GM19468 (cell line): ENCODE measurements at regions not wholly inside any gene's neighbourhood (a gene's known extent, or its start where the extent isn't known, plus 50 kb on each side); places are given as distances from the start of the nearest gene placed in this dataset.
"Not testable (repeated sequence)": the region's sequence is repeated elsewhere in the genome, so short reads cannot be mapped to it uniquely, and the experiment has no call there.

Experiments
- ATAC-seq: cut with Tn5 transposase; IDR thresholded peaks from one replicate; pipeline ENCODE4 v1.9.1; 2021; ENCODE audit warnings: mild to moderate bottlenecking, moderate library complexity, moderate number of reproducible peaks; ENCODE audit not compliant: unreplicated experiment; ENCODE audit errors: extremely low read depth

GRCh38 chr15:22519213-22519612, 60.5 kb downstream of the GOLGA6L22 start:
- not testable (repeated sequence) for ATAC-seq

GRCh38 chr15:22526537-22526936, 67.8 kb downstream of the GOLGA6L22 start:
- ATAC-seq, result not testable (repeated sequence)

GRCh38 chr15:22527016-22527415, 68.3 kb downstream of the GOLGA6L22 start:
- not testable (repeated sequence) for ATAC-seq

GRCh38 chr15:22529200-22529599, 70.5 kb downstream of the GOLGA6L22 start:
- ATAC-seq, result not testable (repeated sequence)

GRCh38 chr15:22559701-22560100, 101.0 kb downstream of the GOLGA6L22 start:
- not testable (repeated sequence) for ATAC-seq

GRCh38 chr15:22561716-22562115, 103.0 kb downstream of the GOLGA6L22 start:
- ATAC-seq, result not testable (repeated sequence)

- not testable (repeated sequence) for ATAC-seq
Observed at GRCh38 chr15:22566510-22566909, 107.8 kb downstream of the GOLGA6L22 start.

GRCh38 chr15:22569486-22569885, 110.8 kb downstream of the GOLGA6L22 start:
- not testable (repeated sequence) for ATAC-seq

- not testable (repeated sequence) for ATAC-seq
Observed at GRCh38 chr15:22572152-22572735, 113.5 kb downstream of the GOLGA6L22 start.

GRCh38 chr15:22572792-22573191, 114.1 kb downstream of the GOLGA6L22 start:
- ATAC-seq, result not testable (repeated sequence)

- ATAC-seq, result not testable (repeated sequence)
Observed at GRCh38 chr15:22577828-22578227, 119.1 kb downstream of the GOLGA6L22 start.

GRCh38 chr15:22579213-22579612, 120.5 kb downstream of the GOLGA6L22 start:
- not testable (repeated sequence) for ATAC-seq

- ATAC-seq, result not testable (repeated sequence)
Observed at GRCh38 chr15:22587391-22587790, 128.7 kb downstream of the GOLGA6L22 start.

- not testable (repeated sequence) for ATAC-seq
Observed at GRCh38 chr15:22598552-22598951, 139.8 kb downstream of the GOLGA6L22 start.

- ATAC-seq, result not testable (repeated sequence)
Observed at GRCh38 chr15:22599526-22600320, 141.0 kb downstream of the GOLGA6L22 start.

- ATAC-seq, result not testable (repeated sequence)
Observed at GRCh38 chr15:22616976-22617375, 158.3 kb downstream of the GOLGA6L22 start.

- not testable (repeated sequence) for ATAC-seq
Observed at GRCh38 chr15:22631789-22632188, 154.7 kb upstream of the NIPA1 start.

GRCh38 chr15:22639983-22640382, 146.5 kb upstream of the NIPA1 start:
- not testable (repeated sequence) for ATAC-seq

GRCh38 chr15:22649458-22649857, 137.0 kb upstream of the NIPA1 start:
- not testable (repeated sequence) for ATAC-seq

- not testable (repeated sequence) for ATAC-seq
Observed at GRCh38 chr15:22651179-22651578, 135.3 kb upstream of the NIPA1 start.

- peak; percentile 43 for ATAC-seq
Observed at GRCh38 chr15:22664294-22665058, 122.0 kb upstream of the NIPA1 start.
